ENCODE measurements at regions not wholly inside any gene's neighbourhood (a gene's known extent, or its start where the extent isn't known, plus 50 kb on each side); places are given as distances from the start of the nearest gene placed in this dataset.

GRCh38 chr6:14255916-14256315, 138.3 kb downstream of the CD83 start:
- no peak for DNase-seq

GRCh38 chr6:14258117-14258516, 140.5 kb downstream of the CD83 start:
- no peak for DNase-seq

- DNase-seq = no peak
Measured at GRCh38 chr6:14258695-14259593, 141.4 kb downstream of the CD83 start.

- no peak for DNase-seq
Measured at GRCh38 chr6:14259594-14260152, 142.1 kb downstream of the CD83 start.

DNA sequence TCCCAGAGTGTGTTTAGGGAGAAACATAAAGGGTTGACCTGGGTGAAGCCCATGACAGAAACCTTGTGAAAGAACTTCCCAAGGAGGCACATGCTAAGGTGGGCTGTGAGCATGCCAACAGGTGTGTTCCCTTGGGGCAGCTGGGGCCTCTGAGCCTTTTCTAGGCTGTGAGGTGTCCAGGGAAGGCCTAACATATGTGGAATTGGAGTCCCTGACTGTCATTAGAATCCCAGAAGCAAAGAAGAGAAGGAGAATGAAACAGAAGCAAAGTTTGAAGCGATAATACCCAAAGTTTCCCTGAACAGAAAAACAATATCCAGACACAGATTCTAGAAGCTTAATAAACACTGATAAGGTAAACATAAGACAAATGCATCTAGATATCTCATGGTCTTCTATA, 143.3 kb downstream of the CD83 start:
- no peak for DNase-seq

DNA sequence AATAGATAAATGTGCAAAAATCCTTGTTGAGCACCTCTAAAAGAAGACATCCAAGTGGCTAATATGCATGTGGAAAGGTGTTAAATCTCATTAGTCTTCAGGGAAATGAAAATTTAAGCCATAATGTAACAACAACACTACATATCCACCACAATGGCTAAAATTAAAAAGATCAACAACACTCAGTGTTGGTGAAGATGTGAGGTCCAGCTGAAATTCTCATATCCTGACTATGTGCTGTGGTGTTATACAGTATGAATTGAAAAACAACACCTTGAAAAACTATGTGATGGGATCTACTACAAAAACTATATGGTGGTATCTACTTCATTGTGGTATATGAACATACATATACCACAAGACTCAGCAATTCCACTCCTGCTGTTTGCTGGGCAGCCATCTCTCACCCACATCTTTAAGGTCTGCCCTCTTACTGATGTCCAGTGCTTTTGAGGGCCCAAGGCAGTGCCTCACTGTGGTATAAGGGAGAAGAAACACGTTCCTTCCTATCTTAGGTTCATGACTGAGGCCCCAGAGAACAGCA, 146.4 kb downstream of the CD83 start:
- DNase-seq = no peak

- DNase-seq = no peak
Measured at GRCh38 chr6:14265049-14266021, 147.8 kb downstream of the CD83 start.

GRCh38 chr6:14266266-14266665, 148.7 kb downstream of the CD83 start:
- no peak for DNase-seq

GRCh38 chr6:14267885-14268660, 150.5 kb downstream of the CD83 start:
- no peak for DNase-seq

GRCh38 chr6:14269436-14269835, 151.9 kb downstream of the CD83 start:
- DNase-seq = no peak

DNA sequence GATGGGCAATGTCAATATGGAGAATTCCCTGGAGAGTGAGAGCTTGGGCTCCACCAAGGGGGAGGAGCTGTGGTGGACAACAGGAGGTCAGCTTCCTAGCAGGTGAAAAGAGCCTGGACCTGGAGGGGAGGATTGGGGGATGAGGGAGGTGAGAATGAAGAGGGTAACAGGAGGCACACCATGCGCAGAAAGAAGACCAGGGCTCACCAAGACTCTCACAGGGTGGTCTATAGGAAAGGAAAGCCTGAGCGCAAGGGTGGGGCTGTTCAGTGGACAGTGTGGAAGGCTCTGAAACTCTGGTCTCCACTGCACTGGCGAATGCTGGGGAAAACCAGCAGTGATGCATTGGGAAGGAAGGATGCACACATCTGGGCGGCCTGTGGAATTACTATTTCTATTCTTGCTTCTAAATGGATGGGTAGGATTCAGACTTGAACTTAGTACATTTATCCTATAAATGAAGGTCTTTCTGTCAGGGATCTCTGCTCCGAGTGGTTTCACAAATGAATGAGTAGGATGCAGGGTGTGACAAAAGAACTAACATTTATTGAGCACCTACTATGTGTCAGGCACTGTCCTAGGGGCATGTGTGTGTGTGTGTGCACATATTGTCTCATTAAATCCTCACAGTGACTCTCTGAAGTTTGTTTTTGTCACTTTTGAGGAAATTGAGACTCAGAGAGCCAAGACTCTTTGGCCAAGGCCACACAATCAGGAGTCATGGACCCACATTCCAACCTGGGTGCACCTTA, 152.7 kb downstream of the CD83 start:
- DNase-seq = no peak

- DNase-seq = peak; percentile 34 to 46
Measured at GRCh38 chr6:14270925-14271788, 153.6 kb downstream of the CD83 start.

GRCh38 chr6:14271789-14272736, 154.5 kb downstream of the CD83 start:
- no peak for DNase-seq

- no peak for DNase-seq
Measured at GRCh38 chr6:14272737-14273085, 155.1 kb downstream of the CD83 start.

- DNase-seq = no peak
Measured at GRCh38 chr6:14273191-14273590, 155.6 kb downstream of the CD83 start.

GRCh38 chr6:14274016-14274415, 156.4 kb downstream of the CD83 start:
- DNase-seq = no peak

GRCh38 chr6:14274546-14275492, 157.2 kb downstream of the CD83 start:
- DNase-seq = no peak

DNA sequence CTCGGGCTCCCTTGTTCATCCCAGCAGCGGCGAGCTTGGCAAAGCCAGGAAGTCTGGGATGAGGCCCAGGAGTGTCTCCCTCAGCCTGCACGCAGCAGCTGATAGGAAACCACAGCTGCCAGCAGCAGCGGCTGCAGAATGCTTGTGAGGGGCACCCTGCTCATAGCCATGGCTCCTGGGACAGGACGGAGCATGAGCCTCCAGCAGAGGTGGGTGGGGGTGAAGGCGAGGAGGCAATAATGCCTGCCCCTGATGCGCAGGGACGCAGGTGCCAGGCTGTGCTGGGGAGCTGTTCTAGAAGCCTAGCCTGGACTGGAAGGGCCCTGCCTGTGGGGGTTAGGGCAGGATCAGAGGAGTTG, 157.9 kb downstream of the CD83 start:
- no peak for DNase-seq

All from activated CD4-positive, alpha-beta T cell treated with anti-CD3 and anti-CD28 coated beads for 4 hours (primary cell).